Lower leg skin (tissue), 4 donors: ENCODE measurements at regions not wholly inside any gene's neighbourhood (a gene's known extent, or its start where the extent isn't known, plus 50 kb on each side); places are given as distances from the start of the nearest gene placed in this dataset.

Experiments used
- DNase-seq, 2 donors: peaks; one replicate each; pipeline ENCODE4 v3.0.0-alpha.2; 2019; ENCODE audit warnings: low spot score in 2 of 2
- H3K4me3 ChIP-seq: fragments of 200-600 bp; sonication (generic); 2 replicates; pipeline ENCODE4 v1.5.1; 2017; ENCODE audit warnings: mild to moderate bottlenecking, low read depth; ENCODE audit not compliant: poor library complexity, severe bottlenecking
- CTCF ChIP-seq, 3 donors: fragments of 450-650 bp; IDR thresholded peaks; one replicate each; pipeline ENCODE4 v1.5.1; 2016; ENCODE audit warnings: antibody characterized with exemption in 3 of 3, mild to moderate bottlenecking in 3 of 3, moderate library complexity in 2 of 3
- POLR2A ChIP-seq, 2 donors: fragments of 450-650 bp; IDR thresholded peaks; one replicate each; pipeline ENCODE4 v1.6.1; 2016 to 2017; ENCODE audit warnings: antibody characterized with exemption in 2 of 2, mild to moderate bottlenecking in 1 of 2, moderate library complexity in 1 of 2
- WGBS, 2 donors: methylation state at CpG; one replicate each; pipeline ENCODE4 v1.1.5; 2018; 5-methylcytosine and 5-hydroxymethylcytosine counted together
- intact Hi-C: fragments of 100-400 bp; cut with DNase I; formaldehyde crosslinking; loops from one replicate; pipeline ENCODE4 v1.15.0; 2023; ENCODE audit warnings: low total_unique reads

- no peak for DNase-seq
- intact Hi-C loops: no loop called here
- no peak overlapping the region for H3K4me3 ChIP-seq
- no peak for TF ChIP-seq CTCF (IDR thresholded peaks at IDR 0.05)
- no peak for TF ChIP-seq POLR2A (IDR thresholded peaks at IDR 0.05)
Measured at GRCh38 chr5:99122976-99123375, 194.2 kb upstream of the CHD1 start.

- WGBS, 2 donors: 84 to 85% methylated on average over 3 of the region's 3 CpGs
- TF ChIP-seq CTCF (IDR thresholded peaks at IDR 0.05): no peak
- TF ChIP-seq POLR2A (IDR thresholded peaks at IDR 0.05): no peak
- no peak overlapping the region for H3K4me3 ChIP-seq
- intact Hi-C loops: no loop called here
- DNase-seq: no peak
Measured at GRCh38 chr5:99119326-99119725, 190.5 kb upstream of the CHD1 start.

- H3K4me3 ChIP-seq: no peak overlapping the region
- 72 to 80% methylated on average over 4 of the region's 4 CpGs for WGBS, 2 donors
- DNase-seq: no peak
- TF ChIP-seq POLR2A (IDR thresholded peaks at IDR 0.05): no peak
- intact Hi-C loops: no loop called here
Measured at GRCh38 chr5:99116526-99116925, 187.7 kb upstream of the CHD1 start.

- TF ChIP-seq CTCF (IDR thresholded peaks at IDR 0.05): no peak
- no peak for TF ChIP-seq POLR2A (IDR thresholded peaks at IDR 0.05)
- no peak overlapping the region for H3K4me3 ChIP-seq
- WGBS, 2 donors: 83 to 85% methylated on average over 4 of the region's 4 CpGs
- intact Hi-C loops: no loop called here
- no peak for DNase-seq
Measured at GRCh38 chr5:99109894-99110293, 181.1 kb upstream of the CHD1 start.

GRCh38 chr5:99105216-99105615, 176.4 kb upstream of the CHD1 start:
- intact Hi-C loops: no loop called here
- 31 to 39% methylated on average over 3 of the region's 3 CpGs for WGBS, 2 donors
- no peak for TF ChIP-seq POLR2A (IDR thresholded peaks at IDR 0.05)
- TF ChIP-seq CTCF (IDR thresholded peaks at IDR 0.05): no peak
- H3K4me3 ChIP-seq: no peak overlapping the region
- no peak for DNase-seq

- TF ChIP-seq POLR2A (IDR thresholded peaks at IDR 0.05) (no peak), CTCF (IDR thresholded peaks at IDR 0.05) (no peak)
- intact Hi-C loops: no loop called here
- 1% methylated on average over 2 of the region's 2 CpGs for WGBS, 2 donors
- H3K4me3 ChIP-seq: no peak overlapping the region
- DNase-seq: no peak
Measured at GRCh38 chr5:99104538-99105132, 175.8 kb upstream of the CHD1 start.
